ENCODE measurements at regions not wholly inside any gene's neighbourhood (a gene's known extent, or its start where the extent isn't known, plus 50 kb on each side); places are given as distances from the start of the nearest gene placed in this dataset.

GRCh38 chr3:72618739-72619138, 229.5 kb downstream of the SHQ1 start:
- no peak for TF ChIP-seq CTCF (IDR thresholded peaks at IDR 0.05; ENCODE audit: poor library complexity)
- TF ChIP-seq EZH2 (IDR thresholded peaks at IDR 0.05; ENCODE audit: borderline replicate concordance): no peak

Data from hepatocyte (in vitro differentiated cells).